ENCODE measurements at regions not wholly inside any gene's neighbourhood (a gene's known extent, or its start where the extent isn't known, plus 50 kb on each side); places are given as distances from the start of the nearest gene placed in this dataset.

DNA sequence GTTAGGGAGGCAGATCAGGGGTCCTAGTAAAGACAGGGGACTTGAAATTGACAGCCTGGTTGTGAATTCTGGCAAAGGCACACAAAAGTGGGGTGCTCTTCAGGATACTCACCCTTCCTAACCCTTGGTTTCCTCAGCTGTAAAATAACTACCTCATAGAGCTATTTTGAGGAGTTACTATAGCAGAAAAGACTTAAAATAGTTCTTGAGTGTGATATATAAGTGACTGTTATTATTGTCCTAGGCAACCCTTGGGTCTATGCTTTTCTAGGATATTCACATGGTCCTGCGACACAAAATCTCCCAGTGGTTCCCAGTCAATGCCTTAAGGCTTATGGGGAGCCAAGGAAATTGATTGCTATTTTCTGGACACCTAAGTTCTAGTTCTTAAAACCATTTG lies 98.1 kb upstream of the NAMPT start:
- TF ChIP-seq POLR2A (IDR thresholded peaks at IDR 0.05) = no peak
- TF ChIP-seq, protein P1, sequence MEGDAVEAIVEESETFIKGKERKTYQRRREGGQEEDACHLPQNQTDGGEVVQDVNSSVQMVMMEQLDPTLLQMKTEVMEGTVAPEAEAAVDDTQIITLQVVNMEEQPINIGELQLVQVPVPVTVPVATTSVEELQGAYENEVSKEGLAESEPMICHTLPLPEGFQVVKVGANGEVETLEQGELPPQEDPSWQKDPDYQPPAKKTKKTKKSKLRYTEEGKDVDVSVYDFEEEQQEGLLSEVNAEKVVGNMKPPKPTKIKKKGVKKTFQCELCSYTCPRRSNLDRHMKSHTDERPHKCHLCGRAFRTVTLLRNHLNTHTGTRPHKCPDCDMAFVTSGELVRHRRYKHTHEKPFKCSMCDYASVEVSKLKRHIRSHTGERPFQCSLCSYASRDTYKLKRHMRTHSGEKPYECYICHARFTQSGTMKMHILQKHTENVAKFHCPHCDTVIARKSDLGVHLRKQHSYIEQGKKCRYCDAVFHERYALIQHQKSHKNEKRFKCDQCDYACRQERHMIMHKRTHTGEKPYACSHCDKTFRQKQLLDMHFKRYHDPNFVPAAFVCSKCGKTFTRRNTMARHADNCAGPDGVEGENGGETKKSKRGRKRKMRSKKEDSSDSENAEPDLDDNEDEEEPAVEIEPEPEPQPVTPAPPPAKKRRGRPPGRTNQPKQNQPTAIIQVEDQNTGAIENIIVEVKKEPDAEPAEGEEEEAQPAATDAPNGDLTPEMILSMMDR (IDR thresholded peaks at IDR 0.05) = no peak
